Effector memory CD4-positive, alpha-beta T cell (primary cell): ENCODE measurements at regions not wholly inside any gene's neighbourhood (a gene's known extent, or its start where the extent isn't known, plus 50 kb on each side); places are given as distances from the start of the nearest gene placed in this dataset.

Experiments used
- DNase-seq, 3 donors: peaks; one replicate each; pipeline ENCODE4 v3.0.0-alpha.2; 2020
- H3K27ac ChIP-seq: 2 replicates; pipeline ENCODE4 v1.7.0; 2013; ENCODE audit warnings: mild to moderate bottlenecking, low read length, moderate library complexity; ENCODE audit not compliant: insufficient read depth, poor library complexity, severe bottlenecking
- H3K27me3 ChIP-seq: replicated peaks from 2 replicates; pipeline ENCODE4 v1.7.0; 2013; ENCODE audit warnings: mild to moderate bottlenecking, low read length; ENCODE audit not compliant: insufficient read depth, control insufficient read depth, poor library complexity, severe bottlenecking
- H3K36me3 ChIP-seq: 2 replicates; pipeline ENCODE4 v1.7.0; 2013; ENCODE audit warnings: mild to moderate bottlenecking, low read length, moderate library complexity; ENCODE audit not compliant: control insufficient read depth, insufficient read depth
- H3K4me1 ChIP-seq: 2 replicates; pipeline ENCODE4 v1.7.0; 2013; ENCODE audit warnings: low read length, mild to moderate bottlenecking; ENCODE audit not compliant: control insufficient read depth, insufficient read depth, poor library complexity, severe bottlenecking
- H3K4me3 ChIP-seq: 2 replicates; pipeline ENCODE4 v1.7.0; 2013; ENCODE audit warnings: low read length, low read depth, mild to moderate bottlenecking; ENCODE audit not compliant: insufficient read depth, poor library complexity, severe bottlenecking
- H3K9me3 ChIP-seq: 2 replicates; pipeline ENCODE4 v1.7.0; 2013; ENCODE audit warnings: mild to moderate bottlenecking, low read length, moderate library complexity; ENCODE audit not compliant: control insufficient read depth

DNA sequence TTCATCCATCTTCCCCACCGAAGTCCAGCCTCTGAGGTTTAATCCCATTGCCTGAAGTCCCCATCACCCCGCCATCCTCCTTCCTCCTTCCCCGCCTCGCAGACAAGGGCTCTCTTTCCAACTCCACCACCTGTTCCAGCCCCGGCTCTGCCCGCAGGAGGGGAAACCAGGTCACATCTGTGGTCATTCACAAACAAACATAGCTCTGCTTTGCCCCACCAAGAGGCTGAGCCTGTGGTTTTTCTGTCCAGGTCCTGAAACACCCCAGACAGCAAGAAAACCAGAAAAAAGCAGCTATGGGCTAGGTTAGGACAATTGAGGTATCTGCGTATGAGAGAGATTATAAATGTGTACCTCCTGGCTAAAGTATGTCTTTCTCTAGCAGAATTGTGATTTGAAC is 144.7 kb downstream of the GLI2 start:
- no peak overlapping the region for H3K27ac ChIP-seq
- H3K9me3 ChIP-seq = no peaks in the 10 kb centered on the region
- DNase-seq = no peak
- no peak overlapping the region for H3K4me3 ChIP-seq
- H3K27me3 ChIP-seq = no peaks in the 10 kb centered on the region
- H3K36me3 ChIP-seq = no peaks in the 10 kb centered on the region
- no peaks in the 10 kb centered on the region for H3K4me1 ChIP-seq

DNA sequence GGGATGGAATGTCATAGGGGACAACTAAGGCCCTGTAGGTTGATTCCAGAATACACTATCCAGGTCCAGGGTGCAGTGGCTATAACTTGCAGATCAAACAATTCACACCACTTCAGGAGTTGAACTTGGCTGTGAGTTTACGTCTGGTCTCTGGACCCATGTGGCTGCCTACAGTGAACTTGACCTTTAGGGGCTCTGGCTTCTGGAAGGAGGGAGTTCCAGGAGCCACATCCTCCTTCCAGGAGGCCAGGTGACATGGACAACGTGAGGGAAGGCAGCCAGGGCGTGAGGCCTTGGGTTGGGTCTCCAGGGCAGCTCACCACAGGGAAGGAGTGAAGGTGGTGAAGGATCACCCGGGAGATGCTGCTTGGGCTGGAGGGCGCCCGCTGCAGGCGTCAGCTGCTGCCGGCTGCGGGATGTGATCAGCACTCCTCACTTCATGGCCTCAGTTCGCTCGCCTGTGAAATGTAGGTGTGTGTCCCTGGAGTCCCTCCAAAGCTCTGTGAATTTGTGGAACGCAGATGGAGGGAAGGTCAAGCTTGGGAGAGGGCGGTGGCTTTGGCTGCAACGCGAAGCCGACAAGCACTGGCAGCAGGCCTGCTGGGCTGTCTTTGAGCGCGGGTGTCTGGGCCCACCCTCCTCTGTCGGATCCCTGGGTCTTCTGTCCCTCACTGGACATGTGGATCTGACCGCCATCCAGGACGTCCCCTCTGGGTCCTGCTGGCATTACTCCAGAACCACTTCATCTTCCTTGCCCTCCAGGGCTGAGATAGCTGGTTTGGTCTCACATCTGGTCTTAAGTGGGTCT is 146.5 kb downstream of the GLI2 start:
- no peak overlapping the region for H3K27ac ChIP-seq
- no peaks in the 10 kb centered on the region for H3K4me1 ChIP-seq
- no peaks in the 10 kb centered on the region for H3K36me3 ChIP-seq
- no peak overlapping the region for H3K4me3 ChIP-seq
- no peak for DNase-seq
- H3K27me3 ChIP-seq = no peaks in the 10 kb centered on the region
- no peaks in the 10 kb centered on the region for H3K9me3 ChIP-seq

DNA sequence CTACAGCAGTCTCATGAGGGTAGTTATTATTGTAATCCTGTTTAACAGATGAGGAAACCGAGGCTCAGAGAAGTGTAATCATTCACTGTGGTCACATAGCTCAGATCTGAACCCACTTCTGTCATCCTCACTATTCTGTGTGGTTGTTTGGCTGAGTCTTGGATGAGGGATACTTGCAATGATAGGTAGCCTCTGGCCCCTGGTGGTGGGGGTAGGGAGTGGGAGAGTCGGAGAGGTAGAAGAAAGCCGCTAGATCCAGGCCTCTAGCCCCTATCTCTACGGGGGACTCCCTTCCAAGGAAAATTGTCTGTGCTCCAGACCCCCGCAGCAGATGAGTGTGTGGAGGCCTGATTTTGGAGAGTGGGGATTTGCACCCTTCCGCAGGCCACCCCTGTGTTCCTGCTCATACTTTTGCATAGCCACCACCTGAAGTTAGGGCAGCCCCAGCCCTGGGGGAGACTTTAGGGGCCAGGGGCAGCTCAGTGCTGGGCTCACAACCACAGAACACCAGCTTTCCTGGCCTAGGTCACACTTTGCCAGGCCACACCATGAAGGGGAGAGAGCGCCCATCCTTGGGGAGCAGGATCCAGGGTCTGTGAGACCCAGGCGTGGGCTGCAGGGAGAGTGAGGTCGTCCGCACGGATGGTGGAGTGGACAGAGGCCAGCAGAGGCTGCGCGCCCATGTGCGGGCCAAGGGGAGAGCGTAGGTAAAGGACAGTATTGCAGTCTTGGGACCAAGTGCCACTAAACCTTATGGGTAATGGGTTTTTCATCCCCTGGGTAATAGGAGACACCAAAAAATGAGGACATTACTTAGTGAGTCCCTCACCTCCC is 148.2 kb downstream of the GLI2 start:
- Histone ChIP-seq H3K4me1 (no peaks in the 10 kb centered on the region), H3K27ac (no peak overlapping the region), H3K9me3 (no peaks in the 10 kb centered on the region), H3K27me3 (no peaks in the 10 kb centered on the region), H3K36me3 (no peaks in the 10 kb centered on the region), H3K4me3 (no peak overlapping the region)
- DNase-seq = no peak

DNA sequence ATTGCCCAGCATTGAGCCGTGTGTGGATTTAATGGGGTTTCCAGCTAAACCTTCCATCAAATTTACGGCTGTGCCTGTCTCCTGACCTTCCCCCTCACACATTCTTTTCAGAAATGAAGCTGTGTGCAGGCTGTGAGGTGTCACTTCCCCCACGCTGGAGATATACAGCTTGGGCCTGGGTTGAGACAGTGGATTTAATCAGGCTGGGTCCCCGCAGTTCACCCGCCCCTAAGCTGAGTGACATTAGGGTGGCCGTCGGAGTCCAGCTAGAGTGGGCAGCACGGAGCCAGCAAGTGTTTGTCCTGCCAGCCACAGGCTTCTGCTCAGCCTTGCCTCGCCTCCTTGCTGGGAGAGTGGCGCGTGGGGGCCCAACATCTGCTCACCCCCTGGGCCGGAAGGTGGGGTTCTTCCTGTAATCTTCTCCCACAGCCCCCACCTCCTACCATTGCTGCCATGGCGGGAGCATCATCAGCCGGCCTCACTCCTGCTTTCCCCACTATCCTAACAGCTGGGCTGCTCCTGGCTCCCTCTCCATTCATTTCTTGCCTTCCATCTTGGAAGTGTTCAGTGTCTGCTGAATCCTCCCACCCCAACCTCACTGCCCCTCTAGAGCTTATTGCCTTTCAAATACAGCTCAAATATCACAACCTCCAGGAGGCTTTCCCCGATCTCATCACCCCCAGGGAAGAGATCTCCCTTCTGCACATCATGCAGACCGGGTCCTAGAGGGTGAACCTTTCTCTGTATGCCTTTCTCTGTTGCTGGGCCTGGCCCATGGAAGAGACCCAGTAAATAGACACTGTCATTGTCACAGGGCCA is 149.0 kb downstream of the GLI2 start:
- H3K4me3 ChIP-seq = no peak overlapping the region
- no peaks in the 10 kb centered on the region for H3K27me3 ChIP-seq
- no peaks in the 10 kb centered on the region for H3K9me3 ChIP-seq
- no peaks in the 10 kb centered on the region for H3K36me3 ChIP-seq
- H3K4me1 ChIP-seq = no peaks in the 10 kb centered on the region
- H3K27ac ChIP-seq = no peak overlapping the region
- DNase-seq = no peak

DNA sequence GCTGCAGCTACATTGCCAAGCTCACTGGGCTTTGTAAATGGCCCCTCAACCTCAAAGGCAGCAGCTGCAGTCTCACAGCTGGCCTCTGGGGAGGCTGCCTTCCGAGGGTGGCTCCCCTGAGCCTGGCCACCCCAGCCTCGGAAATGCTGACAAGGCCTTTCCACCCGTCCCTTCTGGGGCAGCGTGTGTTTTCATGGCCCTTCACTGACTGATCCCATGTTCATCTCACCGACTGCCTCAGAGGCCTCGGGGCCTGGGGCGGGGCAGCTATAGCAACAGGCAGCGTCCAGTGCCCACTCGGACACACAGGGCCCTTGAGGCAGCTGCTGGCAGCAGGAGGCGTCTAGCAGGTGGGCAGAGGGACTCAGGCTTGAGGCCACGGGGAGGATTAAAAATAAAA is 149.7 kb downstream of the GLI2 start:
- no peaks in the 10 kb centered on the region for H3K36me3 ChIP-seq
- no peak overlapping the region for H3K27ac ChIP-seq
- DNase-seq = no peak
- H3K9me3 ChIP-seq = no peaks in the 10 kb centered on the region
- no peaks in the 10 kb centered on the region for H3K4me1 ChIP-seq
- H3K27me3 ChIP-seq = no peaks in the 10 kb centered on the region
- no peak overlapping the region for H3K4me3 ChIP-seq

DNA sequence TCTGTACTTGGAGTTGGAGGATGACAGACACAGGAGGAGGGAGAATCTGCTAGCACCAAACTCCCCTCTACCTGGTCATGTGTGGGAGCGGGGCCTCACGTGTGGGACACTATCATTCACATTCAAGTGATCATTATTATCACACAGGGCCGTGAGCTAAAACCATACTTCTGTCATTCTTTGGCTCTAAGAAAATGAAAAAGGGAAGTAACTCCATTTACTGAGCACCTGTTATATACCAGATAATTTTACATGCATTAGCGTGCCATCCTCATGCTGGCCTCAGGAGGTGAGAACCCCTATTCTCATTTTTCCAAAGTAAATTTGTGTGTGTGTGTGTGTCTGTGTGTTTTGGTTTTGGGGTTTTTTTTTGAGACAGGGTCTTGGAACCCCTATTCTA is 150.1 kb downstream of the GLI2 start:
- no peak for DNase-seq
- Histone ChIP-seq H3K27me3 (no peaks in the 10 kb centered on the region), H3K27ac (no peak overlapping the region), H3K36me3 (no peaks in the 10 kb centered on the region), H3K4me3 (no peak overlapping the region), H3K9me3 (no peaks in the 10 kb centered on the region), H3K4me1 (no peaks in the 10 kb centered on the region)

DNA sequence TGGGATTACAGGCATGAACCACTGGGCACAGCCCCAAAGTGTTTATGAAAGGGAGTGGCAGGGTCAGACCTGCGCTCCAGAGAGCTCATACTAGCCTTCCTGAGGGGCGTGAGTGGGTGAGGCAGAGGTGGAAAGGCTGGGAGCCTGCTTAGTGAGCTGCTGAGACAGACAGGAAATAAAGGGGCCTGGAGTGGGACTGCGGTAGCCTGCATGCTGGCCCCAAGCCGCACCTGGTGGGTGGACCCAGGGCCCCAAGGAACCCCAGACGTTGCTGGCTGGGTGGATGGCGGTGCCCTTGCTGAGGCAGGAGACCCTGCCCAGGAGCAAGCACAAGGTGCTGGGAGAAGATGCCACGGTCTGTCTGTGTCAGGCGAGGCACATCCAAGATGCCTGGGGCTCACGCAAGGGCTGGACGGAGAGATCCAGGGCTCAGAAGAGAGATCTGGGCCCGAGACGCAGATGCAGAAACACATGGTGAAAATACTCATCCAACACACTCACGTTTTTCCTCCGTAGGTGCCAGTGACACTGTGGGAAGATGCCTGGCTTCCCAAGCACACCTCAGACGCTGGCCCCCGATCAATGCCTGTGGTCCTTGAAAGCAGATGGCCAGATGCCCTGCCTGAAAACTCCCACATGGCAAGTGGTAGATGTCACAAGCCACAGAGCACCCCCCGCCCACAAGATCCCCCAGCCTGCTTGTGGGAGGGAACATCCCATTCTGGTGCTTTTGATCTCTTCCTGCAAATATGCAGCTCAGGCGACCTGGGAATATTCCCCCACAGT is 151.1 kb downstream of the GLI2 start:
- no peaks in the 10 kb centered on the region for H3K4me1 ChIP-seq

DNA sequence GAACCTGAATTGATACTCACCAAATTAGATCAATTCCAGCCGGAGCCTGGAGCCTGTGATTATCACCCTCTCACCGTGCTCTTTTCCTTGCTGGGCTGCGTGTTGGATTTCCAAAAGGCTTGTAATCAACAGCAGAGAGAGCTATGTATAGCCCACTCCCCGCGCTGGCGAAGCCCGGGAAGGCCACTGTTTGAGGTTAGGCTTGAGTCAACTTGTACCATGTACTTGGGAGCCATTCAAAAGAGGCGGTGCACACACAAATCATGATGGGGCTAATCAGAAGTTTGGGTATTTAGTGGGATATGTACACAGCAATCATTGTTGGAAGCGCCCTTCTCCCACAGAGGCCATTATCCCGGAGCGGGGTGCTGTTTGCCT is 151.6 kb downstream of the GLI2 start:
- Histone ChIP-seq H3K36me3 (no peaks in the 10 kb centered on the region), H3K9me3 (no peaks in the 10 kb centered on the region), H3K4me3 (no peak overlapping the region), H3K27me3 (no peaks in the 10 kb centered on the region), H3K4me1 (no peaks in the 10 kb centered on the region), H3K27ac (no peak overlapping the region)
- DNase-seq = no peak

More for the DNA sequence above, 151.1 kb downstream of the GLI2 start:
- Histone ChIP-seq H3K36me3 (no peaks in the 10 kb centered on the region), H3K4me3 (no peak overlapping the region), H3K27me3 (no peaks in the 10 kb centered on the region), H3K27ac (no peak overlapping the region), H3K9me3 (no peaks in the 10 kb centered on the region)
- no peak for DNase-seq

DNA sequence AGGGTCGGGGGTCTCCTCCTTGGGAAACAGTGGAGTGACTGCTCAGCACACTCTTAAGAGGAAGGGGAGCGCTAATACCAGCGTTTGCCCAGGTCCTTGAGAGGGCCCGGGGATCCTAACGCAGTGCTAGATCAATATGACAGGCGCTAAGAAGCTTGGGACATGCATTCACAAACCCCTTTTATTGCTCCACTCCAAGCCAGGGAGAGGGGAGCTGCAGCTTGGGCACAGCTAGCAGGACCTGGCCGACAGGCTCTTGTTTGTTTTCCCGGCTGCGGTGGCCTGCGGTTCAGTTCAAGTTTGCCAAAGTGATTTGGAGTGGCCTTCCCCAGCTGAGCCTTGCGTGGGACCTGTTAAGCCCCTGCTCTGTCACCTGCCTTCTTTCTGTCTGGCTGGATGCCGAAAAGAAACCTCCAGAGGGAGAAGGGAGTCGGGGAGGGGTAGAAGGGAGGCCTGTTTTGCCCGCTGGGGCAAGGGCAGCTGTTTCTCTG is 152.1 kb downstream of the GLI2 start:
- Histone ChIP-seq H3K36me3 (no peaks in the 10 kb centered on the region), H3K9me3 (no peaks in the 10 kb centered on the region), H3K4me3 (no peak overlapping the region), H3K27ac (no peak overlapping the region), H3K4me1 (no peaks in the 10 kb centered on the region), H3K27me3 (no peaks in the 10 kb centered on the region)
- no peak for DNase-seq
